H9 (cell line): ENCODE measurements at regions not wholly inside any gene's neighbourhood (a gene's known extent, or its start where the extent isn't known, plus 50 kb on each side); places are given as distances from the start of the nearest gene placed in this dataset.

ENCODE experiments used
- DNase-seq: peaks from one replicate; pipeline ENCODE4 v3.0.0-alpha.2; 2017
- H2AFZ ChIP-seq: one replicate; pipeline ENCODE4 v1.6.1; 2013; ENCODE audit warnings: mild to moderate bottlenecking, low read length, control low read depth, moderate library complexity
- H2AK5ac ChIP-seq: 2 replicates; pipeline ENCODE4 v1.6.1; 2013; ENCODE audit warnings: low read length, control low read depth, mixed read lengths; ENCODE audit not compliant: insufficient read length
- H2BK120ac ChIP-seq: one replicate; pipeline ENCODE4 v1.6.1; 2013; ENCODE audit warnings: low read depth, mild to moderate bottlenecking, low read length, control low read depth, inconsistent platforms; ENCODE audit not compliant: poor library complexity, severe bottlenecking
- H2BK12ac ChIP-seq: 2 replicates; pipeline ENCODE4 v1.6.1; 2013; ENCODE audit warnings: low read length, control low read depth, mixed read lengths, low read depth; ENCODE audit not compliant: insufficient read length
- H2BK15ac ChIP-seq: 2 replicates; pipeline ENCODE4 v1.6.1; 2013; ENCODE audit warnings: low read depth, low read length, control low read depth
- H2BK20ac ChIP-seq: one replicate; pipeline ENCODE4 v1.6.1; 2013; ENCODE audit warnings: low read depth, mild to moderate bottlenecking, low read length, control low read depth, inconsistent platforms; ENCODE audit not compliant: poor library complexity, severe bottlenecking
- H2BK5ac ChIP-seq: 2 replicates; pipeline ENCODE4 v1.6.1; 2013; ENCODE audit warnings: low read length, control low read depth, mixed read lengths; ENCODE audit not compliant: insufficient read length
- H3K14ac ChIP-seq: 2 replicates; pipeline ENCODE4 v1.6.1; 2013; ENCODE audit warnings: low read length, control low read depth; ENCODE audit not compliant: insufficient read depth
- H3K18ac ChIP-seq: 2 replicates; pipeline ENCODE4 v1.6.1; 2013; ENCODE audit warnings: low read depth, mild to moderate bottlenecking, mixed read lengths, low read length, control low read depth; ENCODE audit not compliant: insufficient read length
- H3K23ac ChIP-seq: 2 replicates; pipeline ENCODE4 v1.6.1; 2013; ENCODE audit warnings: low read length, control low read depth, mixed read lengths, low read depth; ENCODE audit not compliant: insufficient read length
- H3K23me2 ChIP-seq: 2 replicates; pipeline ENCODE4 v1.6.1; 2013; ENCODE audit warnings: low read depth, mild to moderate bottlenecking, mixed read lengths, low read length, control low read depth; ENCODE audit not compliant: insufficient read length, poor library complexity, severe bottlenecking
- H3K27ac ChIP-seq: 2 replicates; pipeline ENCODE4 v1.5.1; 2013; ENCODE audit warnings: low read length, control low read depth, mixed read lengths, low read depth; ENCODE audit not compliant: insufficient read length
- H3K27me3 ChIP-seq: 2 replicates; pipeline ENCODE4 v1.6.1; 2013; ENCODE audit warnings: low read length, control low read depth, inconsistent platforms; ENCODE audit not compliant: insufficient read depth
- H3K4ac ChIP-seq: 2 replicates; pipeline ENCODE4 v1.6.1; 2013; ENCODE audit warnings: low read depth, mild to moderate bottlenecking, control low read depth, inconsistent platforms, low read length, moderate library complexity
- H3K4me1 ChIP-seq: 2 replicates; pipeline ENCODE4 v1.6.1; 2013; ENCODE audit warnings: low read length, control low read depth, inconsistent platforms; ENCODE audit not compliant: insufficient read depth
- H3K4me2 ChIP-seq: 2 replicates; pipeline ENCODE4 v1.6.1; 2013; ENCODE audit warnings: low read length, control low read depth, mixed read lengths; ENCODE audit not compliant: insufficient read length, insufficient read depth
- H3K56ac ChIP-seq: 2 replicates; pipeline ENCODE4 v1.6.1; 2013; ENCODE audit warnings: low read depth, mild to moderate bottlenecking, mixed read lengths, low read length, control low read depth; ENCODE audit not compliant: insufficient read length
- H3K79me1 ChIP-seq: 2 replicates; pipeline ENCODE4 v1.6.1; 2013; ENCODE audit warnings: low read depth, mild to moderate bottlenecking, moderate library complexity, low read length, control low read depth, inconsistent platforms; ENCODE audit not compliant: insufficient read depth, poor library complexity, severe bottlenecking
- H3K79me2 ChIP-seq: 2 replicates; pipeline ENCODE4 v1.6.1; 2013; ENCODE audit warnings: low read length, control low read depth, inconsistent platforms; ENCODE audit not compliant: insufficient read depth
- H3K9ac ChIP-seq: 2 replicates; pipeline ENCODE4 v1.6.1; 2013; ENCODE audit warnings: low read length, control low read depth, mixed read lengths; ENCODE audit not compliant: insufficient read length; ENCODE audit errors: extremely low read depth
- H3K9me3 ChIP-seq: one replicate; pipeline ENCODE4 v1.6.1; 2013; ENCODE audit warnings: low read depth, low read length, inconsistent platforms; ENCODE audit not compliant: control insufficient read depth
- H3T11ph ChIP-seq: one replicate; pipeline ENCODE4 v1.6.1; 2013; ENCODE audit warnings: mild to moderate bottlenecking, low read length, control low read depth, inconsistent platforms
- H4K20me1 ChIP-seq: one replicate; pipeline ENCODE4 v1.6.1; 2013; ENCODE audit not compliant: control insufficient read depth, insufficient read length, insufficient read depth
- H4K5ac ChIP-seq: 2 replicates; pipeline ENCODE4 v1.6.1; 2013; ENCODE audit warnings: low read depth, mild to moderate bottlenecking, mixed read lengths, low read length, control low read depth; ENCODE audit not compliant: insufficient read length
- H4K8ac ChIP-seq: replicated peaks from 2 replicates; pipeline ENCODE4 v1.6.1; 2013; ENCODE audit warnings: low read length, control low read depth, mixed read lengths, low read depth; ENCODE audit not compliant: insufficient read length
- H4K91ac ChIP-seq: 2 replicates; pipeline ENCODE4 v1.6.1; 2013; ENCODE audit warnings: low read depth, mild to moderate bottlenecking, moderate library complexity, mixed read lengths, low read length, control low read depth; ENCODE audit not compliant: insufficient read length
- H3K27ac Mint-ChIP-seq, 3 experiments: 2 replicates in 2 of 3; 3 replicates in 1 of 3; pipeline ENCODE4 v1.8.0; 2020 to 2021; ENCODE audit warnings: mixed read lengths in 3 of 3, mild to moderate bottlenecking in 1 of 3, moderate library complexity in 1 of 3
- H3K27me3 Mint-ChIP-seq: 2 replicates; pipeline ENCODE4 v1.8.0; 2021; ENCODE audit warnings: low read depth, mild to moderate bottlenecking, moderate library complexity, mixed read lengths
- H3K36me3 Mint-ChIP-seq, 3 experiments: 2 replicates in 2 of 3; 3 replicates in 1 of 3; pipeline ENCODE4 v1.8.0; 2020 to 2021; ENCODE audit warnings: low read depth in 3 of 3, mixed read lengths in 3 of 3; ENCODE audit not compliant: insufficient read depth in 1 of 3
- H3K4me1 Mint-ChIP-seq, 2 experiments: 2 replicates each; pipeline ENCODE4 v1.8.0; 2020; ENCODE audit warnings: mixed read lengths in 2 of 2
- H3K4me3 Mint-ChIP-seq, 2 experiments: 2 replicates in 1 of 2; 3 replicates in 1 of 2; pipeline ENCODE4 v1.8.0; 2020 to 2021; ENCODE audit warnings: mild to moderate bottlenecking in 2 of 2, mixed read lengths in 2 of 2, moderate library complexity in 1 of 2
- H3K9me3 Mint-ChIP-seq, 2 experiments: 2 replicates in 1 of 2; 3 replicates in 1 of 2; pipeline ENCODE4 v1.8.0; 2020; ENCODE audit warnings: mild to moderate bottlenecking in 2 of 2, mixed read lengths in 2 of 2, moderate library complexity in 1 of 2
- CTCF ChIP-seq: fragments of 200-600 bp; sonication (generic); conservative IDR thresholded peaks from 3 replicates; pipeline ENCODE4 v1.8.0; 2021; ENCODE audit warnings: antibody characterized with exemption, mild to moderate bottlenecking
- WGBS: extraction: QIAGEN DNeasy Blood & Tissue Kit; methylation state at CpG from one replicate; pipeline ENCODE4 v1.1.7; 2013; ENCODE audit warnings: missing lambda C conversion rate, low lambda C conversion rate, mixed read lengths; ENCODE audit not compliant: insufficient read length; ENCODE audit errors: extremely low coverage; 5-methylcytosine and 5-hydroxymethylcytosine counted together

DNA sequence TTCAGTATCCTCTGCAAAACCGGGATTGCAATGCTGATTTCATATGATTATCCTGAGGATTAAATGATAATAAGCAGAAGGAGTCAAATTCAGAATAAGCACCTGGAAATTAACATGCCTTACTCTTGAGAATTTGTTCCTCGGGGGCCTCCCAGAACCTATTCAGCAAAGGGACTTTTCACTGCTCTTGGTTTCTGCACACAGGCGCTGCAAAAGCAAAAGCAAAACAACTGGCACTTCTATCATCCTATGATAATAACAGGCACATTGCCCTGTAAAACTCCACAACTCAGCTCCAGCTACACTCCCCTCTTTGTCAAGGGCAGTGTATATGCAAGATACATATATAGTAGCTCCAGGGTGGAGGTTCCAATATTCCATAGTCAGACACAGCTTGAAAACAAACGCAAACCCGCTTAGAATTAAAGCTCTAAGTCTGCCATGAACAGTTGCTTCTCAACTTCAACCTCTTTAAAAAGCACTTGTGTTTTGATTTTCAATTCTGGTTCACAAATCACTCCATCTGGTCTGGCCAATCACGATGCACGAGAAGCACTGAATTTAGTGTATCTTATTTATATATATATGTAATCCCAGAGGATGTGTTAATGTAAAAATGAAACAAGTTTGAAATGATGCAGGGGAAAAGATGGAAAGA is 119.9 kb upstream of the PTER start:
- no peak overlapping the region for H3T11ph ChIP-seq
- no peak overlapping the region for H2BK12ac ChIP-seq
- no peak overlapping the region for H2BK20ac ChIP-seq
- H3K27me3 ChIP-seq, result no peaks in the 10 kb centered on the region
- no peaks in the 10 kb centered on the region for H3K23me2 ChIP-seq
- H2BK120ac ChIP-seq, result no peak overlapping the region
- H3K9me3 ChIP-seq, result no peaks in the 10 kb centered on the region
- H3K79me1 ChIP-seq, result no peaks in the 10 kb centered on the region
- no peak overlapping the region for H2AFZ ChIP-seq
- H3K9ac ChIP-seq, result no peak overlapping the region
- H2BK15ac ChIP-seq, result no peak overlapping the region
- Mint-ChIP-seq H3K4me3 (no peak overlapping the region), H3K4me1 (peaks cover 0 to 5% of the 10 kb centered on the region in 2 experiments; a peak in 3 of 4 replicates), H3K27me3 (no peaks in the 10 kb centered on the region), H3K27ac (no peak overlapping the region), H3K36me3 (no peaks in the 10 kb centered on the region; a peak in 1 of 7 replicates), H3K9me3 (no peaks in the 10 kb centered on the region)
- no peak overlapping the region for H4K91ac ChIP-seq
- no peak for TF ChIP-seq CTCF
- H3K4me2 ChIP-seq, result no peak overlapping the region
- DNase-seq, result no peak
- no peak overlapping the region for H3K56ac ChIP-seq
- H2AK5ac ChIP-seq, result no peak overlapping the region
- H3K23ac ChIP-seq, result no peak overlapping the region
- no peak overlapping the region for H3K18ac ChIP-seq
- no peak overlapping the region for H3K4ac ChIP-seq
- no peaks in the 10 kb centered on the region; the same call in 1 of the 2 replicates for H3K4me1 ChIP-seq
- H3K14ac ChIP-seq, result no peak overlapping the region
- H4K8ac ChIP-seq, result no peak overlapping the region
- H3K27ac ChIP-seq, result no peak overlapping the region
- H4K20me1 ChIP-seq, result no peaks in the 10 kb centered on the region
- WGBS, result no CpG with 5 or more reads among the region's 7 CpGs
- no peak overlapping the region for H4K5ac ChIP-seq
- no peaks in the 10 kb centered on the region for H3K79me2 ChIP-seq
- no peak overlapping the region for H2BK5ac ChIP-seq
